IPS-15b (cell line): ENCODE measurements at regions not wholly inside any gene's neighbourhood (a gene's known extent, or its start where the extent isn't known, plus 50 kb on each side); places are given as distances from the start of the nearest gene placed in this dataset.

Experiments
- H3K27me3 ChIP-seq: one replicate; pipeline ENCODE4 v1.6.1; 2013; ENCODE audit warnings: low read length; ENCODE audit not compliant: control insufficient read depth, insufficient read depth
- H3K36me3 ChIP-seq: one replicate; pipeline ENCODE4 v1.6.1; 2013; ENCODE audit warnings: low read length; ENCODE audit not compliant: control insufficient read depth, insufficient read depth
- H3K4me1 ChIP-seq: one replicate; pipeline ENCODE4 v1.6.1; 2013; ENCODE audit warnings: mild to moderate bottlenecking, low read length; ENCODE audit not compliant: control insufficient read depth, insufficient read depth
- H3K4me3 ChIP-seq: one replicate; pipeline ENCODE4 v1.5.1; 2013; ENCODE audit warnings: low read depth, low read length
- H3K9ac ChIP-seq: one replicate; pipeline ENCODE4 v1.6.1; 2013; ENCODE audit warnings: low read depth, mild to moderate bottlenecking, low read length
- H3K9me3 ChIP-seq: one replicate; pipeline ENCODE4 v1.6.1; 2013; ENCODE audit warnings: mild to moderate bottlenecking, low read length; ENCODE audit not compliant: control insufficient read depth, insufficient read depth

DNA sequence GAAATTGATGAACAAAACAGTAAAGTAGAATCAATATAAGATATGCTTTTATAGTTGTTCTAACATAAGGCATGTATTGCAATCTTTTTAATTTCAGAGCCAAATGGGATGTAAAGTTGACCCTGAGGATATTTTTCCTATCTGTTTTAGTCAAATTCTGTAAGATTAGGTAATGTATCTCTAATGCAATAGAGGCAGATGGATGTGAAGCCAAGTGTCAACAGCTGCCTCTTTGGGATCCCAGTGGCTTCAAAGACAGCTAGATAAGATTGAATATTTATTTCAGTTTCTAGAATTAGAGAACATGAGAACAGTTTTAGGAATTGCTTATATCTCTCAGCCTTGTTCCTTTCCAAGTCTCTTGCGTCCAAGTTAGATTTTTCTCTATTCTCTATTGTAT lies 208.3 kb downstream of the DNAJB9 start:
- H3K4me3 ChIP-seq, result no peak overlapping the region
- H3K36me3 ChIP-seq, result no peaks in the 10 kb centered on the region
- H3K4me1 ChIP-seq, result no peaks in the 10 kb centered on the region
- no peaks in the 10 kb centered on the region for H3K9me3 ChIP-seq
- no peak overlapping the region for H3K9ac ChIP-seq
- H3K27me3 ChIP-seq, result no peaks in the 10 kb centered on the region

DNA sequence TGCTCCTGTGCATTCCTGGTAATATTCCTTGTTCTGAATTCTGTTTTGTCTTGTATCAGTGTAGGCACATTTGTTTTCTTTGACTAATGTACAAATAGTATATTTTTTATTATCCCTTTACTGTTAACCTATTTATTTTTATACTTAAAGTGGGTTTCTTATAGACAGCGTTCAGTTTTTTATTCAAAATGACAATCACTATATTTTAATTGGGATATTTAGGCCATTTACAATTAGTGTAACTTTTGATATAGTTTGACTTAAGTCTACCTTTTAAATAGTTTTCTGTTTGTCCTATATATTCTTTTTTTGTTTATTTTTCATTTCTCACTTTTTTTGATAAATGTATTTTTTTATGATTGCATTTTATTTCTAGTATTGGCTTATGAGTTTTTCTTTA lies 219.8 kb downstream of the DNAJB9 start:
- no peaks in the 10 kb centered on the region for H3K27me3 ChIP-seq
- H3K9me3 ChIP-seq, result no peaks in the 10 kb centered on the region
- H3K4me3 ChIP-seq, result no peak overlapping the region
- H3K4me1 ChIP-seq, result no peaks in the 10 kb centered on the region
- H3K36me3 ChIP-seq, result no peaks in the 10 kb centered on the region
- H3K9ac ChIP-seq, result no peak overlapping the region

DNA sequence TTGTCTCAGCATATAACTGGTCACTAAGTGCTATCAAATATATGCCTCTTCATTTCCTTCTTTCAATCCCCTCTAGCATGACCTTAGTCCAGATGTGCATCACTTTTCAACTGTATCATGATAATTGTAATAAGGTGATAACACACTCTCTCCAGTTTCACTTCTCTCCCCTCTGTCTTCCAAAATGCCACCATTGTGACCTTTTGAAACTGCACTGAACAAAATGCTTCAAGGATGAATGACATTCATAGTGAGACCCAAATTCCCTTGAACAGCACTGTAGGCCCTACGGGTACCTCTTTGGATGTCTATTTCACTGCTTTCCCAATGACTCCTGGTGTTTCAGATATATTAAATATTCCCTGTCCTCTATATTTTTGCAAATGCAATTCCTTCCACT lies 224.8 kb downstream of the DNAJB9 start:
- no peaks in the 10 kb centered on the region for H3K9me3 ChIP-seq
- no peak overlapping the region for H3K9ac ChIP-seq
- H3K27me3 ChIP-seq, result no peaks in the 10 kb centered on the region
- H3K36me3 ChIP-seq, result no peaks in the 10 kb centered on the region
- H3K4me1 ChIP-seq, result no peaks in the 10 kb centered on the region
- no peak overlapping the region for H3K4me3 ChIP-seq

DNA sequence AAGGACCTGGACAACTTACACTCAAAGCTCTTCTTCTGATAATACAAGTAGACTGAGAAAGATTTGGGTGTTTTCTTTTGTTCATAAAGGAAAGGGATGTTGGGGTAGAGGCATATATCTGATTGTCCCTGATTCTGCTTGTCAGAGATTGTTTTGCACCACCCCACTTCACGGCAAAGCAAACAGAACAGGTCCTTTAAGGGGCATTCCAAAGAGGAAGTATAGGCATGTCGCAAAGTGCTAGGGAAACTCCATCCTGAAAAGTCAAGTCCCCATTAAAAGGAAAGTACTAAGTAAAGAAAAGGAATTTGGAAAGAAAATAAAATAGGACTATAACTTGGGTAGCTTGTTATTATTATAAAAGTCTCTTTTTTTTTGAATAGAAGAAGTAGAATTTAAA lies 233.0 kb downstream of the DNAJB9 start:
- H3K27me3 ChIP-seq, result no peaks in the 10 kb centered on the region
- no peak overlapping the region for H3K9ac ChIP-seq
- no peak overlapping the region for H3K4me3 ChIP-seq
- H3K4me1 ChIP-seq, result no peaks in the 10 kb centered on the region
- H3K36me3 ChIP-seq, result no peaks in the 10 kb centered on the region
- H3K9me3 ChIP-seq, result no peaks in the 10 kb centered on the region

DNA sequence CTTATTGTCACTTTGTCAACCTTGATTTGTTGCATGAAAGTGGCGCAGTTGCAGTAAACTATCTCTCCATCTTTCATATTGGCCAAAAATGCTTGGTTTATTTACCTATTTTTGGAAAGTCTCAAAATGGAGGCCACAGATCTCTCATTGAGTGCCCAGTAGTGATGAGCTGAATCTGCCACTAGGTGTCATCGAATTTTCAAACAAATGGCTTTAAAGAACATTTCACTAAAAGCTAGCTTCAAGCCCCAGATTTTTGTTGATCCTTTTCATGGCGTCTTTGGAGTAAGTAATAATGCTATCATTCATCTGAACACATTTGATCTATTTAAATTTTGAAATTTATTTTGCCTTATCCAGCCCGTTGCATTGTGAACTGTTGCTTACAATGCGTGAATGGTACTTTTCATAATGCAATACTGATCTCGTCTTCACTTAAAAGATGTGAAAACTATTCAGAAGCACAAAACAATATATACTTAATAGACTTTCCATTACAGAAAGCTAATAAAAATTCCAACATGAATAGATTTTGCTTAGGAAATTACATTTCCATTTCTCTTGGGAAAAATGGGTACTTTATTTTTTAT lies 236.2 kb downstream of the DNAJB9 start:
- Histone ChIP-seq H3K4me1 (no peaks in the 10 kb centered on the region), H3K9me3 (no peaks in the 10 kb centered on the region)

DNA sequence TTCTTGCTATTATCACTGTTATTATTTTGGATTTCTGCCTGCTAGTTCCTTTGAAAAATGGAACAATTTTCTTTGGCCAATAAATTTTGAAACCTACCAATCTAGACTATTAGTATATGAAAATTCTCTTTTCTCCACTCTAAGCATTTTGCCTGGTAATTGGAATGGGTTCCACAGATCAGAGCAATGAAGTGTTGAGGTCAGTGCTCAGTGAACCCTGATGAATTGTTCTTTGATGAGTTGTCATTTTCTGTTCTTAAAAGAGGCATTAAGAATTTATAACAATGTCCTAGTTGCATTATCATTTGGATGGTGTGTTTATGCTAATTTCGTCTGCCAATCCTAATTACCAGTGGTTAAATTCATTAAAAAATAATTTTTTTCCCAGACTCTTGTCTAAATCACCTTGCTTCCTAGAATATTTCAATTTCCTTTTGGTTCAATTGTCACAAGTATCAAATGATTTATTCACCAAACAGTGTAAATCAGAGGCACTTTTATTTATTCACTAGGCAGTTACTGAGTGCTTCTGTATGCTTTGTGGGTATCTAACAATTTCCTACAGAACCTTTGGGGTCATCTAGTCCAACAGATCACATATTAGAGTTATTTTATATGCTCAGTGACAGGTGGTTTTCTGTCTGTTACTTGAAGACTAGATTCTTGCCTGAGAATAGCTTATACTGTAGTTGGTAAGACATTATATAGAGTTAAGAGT lies 239.0 kb downstream of the DNAJB9 start:
- H3K9ac ChIP-seq, result no peak overlapping the region
- no peaks in the 10 kb centered on the region for H3K9me3 ChIP-seq
- no peak overlapping the region for H3K4me3 ChIP-seq
- H3K36me3 ChIP-seq, result no peaks in the 10 kb centered on the region
- H3K27me3 ChIP-seq, result no peaks in the 10 kb centered on the region
- H3K4me1 ChIP-seq, result no peaks in the 10 kb centered on the region

More for the DNA sequence above, 236.2 kb downstream of the DNAJB9 start:
- Histone ChIP-seq H3K9ac (no peak overlapping the region), H3K36me3 (no peaks in the 10 kb centered on the region), H3K27me3 (no peaks in the 10 kb centered on the region), H3K4me3 (no peak overlapping the region)

DNA sequence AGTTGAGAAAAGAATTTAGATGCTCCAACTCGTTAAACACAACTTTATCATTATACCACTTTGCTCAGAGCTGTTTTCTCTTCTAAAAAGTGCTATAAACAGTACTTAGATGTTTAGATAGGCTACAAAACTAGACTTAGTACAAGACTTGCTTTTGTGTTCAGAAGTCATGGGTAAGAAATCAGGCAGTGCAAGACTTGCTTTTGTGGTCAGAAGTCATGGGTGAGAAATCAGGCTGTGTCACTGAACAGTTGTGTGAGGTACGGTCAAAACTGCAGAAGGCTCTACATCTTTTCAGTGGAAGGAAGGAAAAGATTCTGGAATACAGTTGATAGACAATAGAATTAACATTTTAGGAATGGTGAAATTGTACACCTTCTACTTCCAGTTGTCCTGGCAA lies 239.7 kb downstream of the DNAJB9 start:
- Histone ChIP-seq H3K9me3 (no peaks in the 10 kb centered on the region), H3K4me3 (no peak overlapping the region), H3K27me3 (no peaks in the 10 kb centered on the region), H3K4me1 (no peaks in the 10 kb centered on the region), H3K9ac (no peak overlapping the region), H3K36me3 (no peaks in the 10 kb centered on the region)

DNA sequence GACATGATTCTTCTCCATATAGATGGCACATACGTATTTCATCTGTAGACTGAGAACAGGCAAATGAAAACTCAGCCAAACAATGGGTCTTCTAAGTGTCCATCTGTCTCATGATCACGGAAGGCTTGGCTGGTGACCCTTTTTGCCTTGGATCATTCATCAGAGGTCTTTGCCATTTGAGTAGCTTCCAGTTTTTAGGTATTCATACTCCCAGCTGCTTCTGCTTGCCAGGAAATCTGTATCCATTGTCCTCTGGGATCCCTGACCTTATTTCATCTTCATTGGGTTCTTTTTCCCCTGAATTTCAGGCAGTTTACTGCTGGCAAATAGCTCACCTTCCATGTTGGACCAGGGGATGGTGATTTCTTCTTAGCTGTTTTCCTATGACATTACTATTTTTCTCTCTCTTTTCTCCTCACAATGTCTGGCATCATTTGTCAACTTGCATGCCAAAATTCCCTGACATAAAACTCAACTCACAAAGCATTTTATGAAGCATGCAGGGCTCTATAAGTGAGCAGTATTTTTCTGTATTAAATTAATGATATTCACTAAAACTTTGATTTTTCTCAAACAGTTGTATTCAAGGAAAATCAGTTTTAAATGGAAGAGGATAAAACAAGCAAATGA lies 241.2 kb downstream of the DNAJB9 start:
- Histone ChIP-seq H3K27me3 (no peaks in the 10 kb centered on the region), H3K4me1 (no peaks in the 10 kb centered on the region), H3K9ac (no peak overlapping the region), H3K9me3 (no peaks in the 10 kb centered on the region), H3K36me3 (no peaks in the 10 kb centered on the region), H3K4me3 (no peak overlapping the region)

DNA sequence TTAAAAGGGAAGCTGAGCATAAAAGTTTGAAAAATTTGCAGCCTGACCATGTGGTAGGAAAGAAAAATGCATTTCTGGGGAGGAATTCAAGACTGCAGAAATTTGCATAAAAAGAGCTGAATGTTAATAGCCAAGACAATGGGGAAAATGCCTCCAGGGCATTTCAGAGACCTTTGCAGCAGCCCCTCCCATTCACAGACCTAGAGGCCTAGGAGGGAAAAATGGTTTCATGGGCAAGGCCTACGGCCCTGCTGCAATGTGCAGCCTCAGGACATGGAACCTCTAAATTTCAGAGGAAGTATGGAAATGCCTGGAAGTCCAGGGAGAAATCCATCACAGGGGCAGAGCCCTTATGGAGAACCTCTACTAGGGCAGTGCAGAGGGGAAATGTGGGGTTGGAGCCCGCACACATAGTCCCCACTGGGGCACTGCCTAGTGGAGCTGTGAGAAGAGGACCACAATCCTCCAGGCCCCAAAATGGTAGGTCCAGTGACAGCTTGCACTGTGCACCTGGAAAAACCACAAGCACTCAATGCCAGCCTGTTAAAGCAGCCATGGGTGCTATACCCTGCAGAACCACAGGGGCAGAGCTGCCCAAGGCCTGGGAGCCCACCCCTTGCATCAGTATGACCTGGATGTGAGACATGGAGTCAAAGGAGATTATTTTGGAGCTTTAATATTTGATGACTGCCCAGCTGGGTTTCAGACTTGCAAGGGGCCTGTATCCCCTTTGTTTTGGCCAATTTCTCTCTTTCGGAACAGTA lies 243.8 kb downstream of the DNAJB9 start:
- H3K4me1 ChIP-seq, result no peaks in the 10 kb centered on the region
- no peaks in the 10 kb centered on the region for H3K9me3 ChIP-seq
- no peaks in the 10 kb centered on the region for H3K27me3 ChIP-seq
- H3K9ac ChIP-seq, result no peak overlapping the region
- no peak overlapping the region for H3K4me3 ChIP-seq
- H3K36me3 ChIP-seq, result no peaks in the 10 kb centered on the region

DNA sequence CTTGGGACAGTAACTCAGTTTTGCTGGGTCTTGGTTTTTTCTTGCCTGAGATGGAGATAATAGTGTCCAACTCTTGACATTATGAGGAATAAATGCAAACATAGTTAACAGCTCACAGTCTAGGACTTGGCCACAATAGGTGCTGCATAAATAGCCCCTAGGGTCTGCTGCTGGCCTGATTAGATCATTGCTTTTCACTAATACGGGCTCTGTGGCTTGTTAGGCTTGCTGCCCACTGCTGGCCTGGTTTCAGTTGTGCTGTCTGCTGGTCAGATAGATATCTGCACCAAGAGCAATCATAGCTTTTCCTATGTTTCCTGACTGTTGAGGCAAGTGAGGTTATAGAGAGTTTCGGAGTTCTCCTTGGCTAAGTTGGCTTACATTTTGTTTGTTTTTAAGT lies 246.1 kb downstream of the DNAJB9 start:
- no peak overlapping the region for H3K4me3 ChIP-seq
- H3K9ac ChIP-seq, result no peak overlapping the region
- H3K4me1 ChIP-seq, result no peaks in the 10 kb centered on the region
- H3K36me3 ChIP-seq, result no peaks in the 10 kb centered on the region
- no peaks in the 10 kb centered on the region for H3K9me3 ChIP-seq
- H3K27me3 ChIP-seq, result no peaks in the 10 kb centered on the region

DNA sequence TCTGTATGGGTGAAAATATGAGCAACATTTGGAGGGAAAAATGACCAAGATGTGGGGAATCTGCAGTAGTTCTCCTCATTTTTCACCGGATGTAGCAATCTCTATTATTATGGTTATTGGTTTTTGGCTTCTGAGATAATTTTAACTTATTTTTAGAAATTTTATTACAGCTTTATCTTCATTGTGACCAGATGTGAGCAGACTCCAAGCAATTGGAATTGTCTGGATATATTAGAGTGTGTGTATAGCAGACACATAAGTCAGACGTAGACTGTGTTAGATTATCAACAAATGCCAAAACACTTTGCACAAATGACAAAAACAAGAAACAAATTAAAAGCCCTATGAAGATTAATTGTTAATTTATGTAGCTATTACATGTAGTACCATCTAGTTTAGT lies 249.1 kb downstream of the DNAJB9 start:
- Histone ChIP-seq H3K4me1 (no peaks in the 10 kb centered on the region), H3K4me3 (no peak overlapping the region), H3K9ac (no peak overlapping the region), H3K36me3 (no peaks in the 10 kb centered on the region), H3K27me3 (no peaks in the 10 kb centered on the region), H3K9me3 (no peaks in the 10 kb centered on the region)
